ENCODE measurements at regions not wholly inside any gene's neighbourhood (a gene's known extent, or its start where the extent isn't known, plus 50 kb on each side); places are given as distances from the start of the nearest gene placed in this dataset.

- no peaks in the 10 kb centered on the region for H3K4me1 ChIP-seq (replicated peaks)
- TF ChIP-seq POLR2A (IDR thresholded peaks at IDR 0.05), result no peak
- no peak for TF ChIP-seq CTCF (IDR thresholded peaks at IDR 0.05)
- TF ChIP-seq POLR2AphosphoS5 (IDR thresholded peaks at IDR 0.05), result no peak
Measured at GRCh38 chr16:7919782-7920181, 587.1 kb downstream of the RBFOX1 start.

GRCh38 chr16:7914748-7915147 lies 582.1 kb downstream of the RBFOX1 start:
- Histone ChIP-seq H3K27me3 (replicated peaks; ENCODE audit: insufficient read depth) (no peaks in the 10 kb centered on the region), H3K4me3 (no peak overlapping the region), H3K36me3 (no peaks in the 10 kb centered on the region), H3K9me3 (no peaks in the 10 kb centered on the region), H3K27ac (no peak overlapping the region), H3K4me1 (replicated peaks) (no peaks in the 10 kb centered on the region)
- DNase-seq (ENCODE audit: low spot score), result no peak
- no peak for TF ChIP-seq CTCF (IDR thresholded peaks at IDR 0.05)
- TF ChIP-seq POLR2A (IDR thresholded peaks at IDR 0.05), result no peak
- no peak for TF ChIP-seq POLR2AphosphoS5 (IDR thresholded peaks at IDR 0.05)
- intact Hi-C loops (cut with DNase I), result no loop called here

More at GRCh38 chr16:7919782-7920181, 587.1 kb downstream of the RBFOX1 start:
- intact Hi-C loops (cut with DNase I), result no loop called here
- DNase-seq (ENCODE audit: low spot score), result no peak
- no peaks in the 10 kb centered on the region for H3K9me3 ChIP-seq
- no peak overlapping the region for H3K27ac ChIP-seq
- H3K36me3 ChIP-seq, result no peaks in the 10 kb centered on the region
- no peaks in the 10 kb centered on the region for H3K27me3 ChIP-seq (replicated peaks; ENCODE audit: insufficient read depth)
- no peak overlapping the region for H3K4me3 ChIP-seq
- WGBS, result 97% methylated on average over 2 of the region's 2 CpGs

GRCh38 chr16:7912132-7912531 lies 579.5 kb downstream of the RBFOX1 start:
- Histone ChIP-seq H3K36me3 (no peaks in the 10 kb centered on the region), H3K9me3 (no peaks in the 10 kb centered on the region), H3K4me3 (no peak overlapping the region), H3K27ac (no peak overlapping the region), H3K27me3 (replicated peaks; ENCODE audit: insufficient read depth) (no peaks in the 10 kb centered on the region), H3K4me1 (replicated peaks) (no peaks in the 10 kb centered on the region)
- DNase-seq (ENCODE audit: low spot score), result no peak
- intact Hi-C loops (cut with DNase I), result no loop called here
- no peak for TF ChIP-seq POLR2A (IDR thresholded peaks at IDR 0.05)
- no peak for TF ChIP-seq POLR2AphosphoS5 (IDR thresholded peaks at IDR 0.05)
- 91% methylated on average over 3 of the region's 3 CpGs for WGBS

GRCh38 chr16:7910116-7910515 lies 577.5 kb downstream of the RBFOX1 start:
- 60% methylated on average over 7 of the region's 7 CpGs for WGBS
- TF ChIP-seq POLR2A (IDR thresholded peaks at IDR 0.05), result no peak
- TF ChIP-seq CTCF (IDR thresholded peaks at IDR 0.05), result no peak
- TF ChIP-seq POLR2AphosphoS5 (IDR thresholded peaks at IDR 0.05), result no peak
- intact Hi-C loops (cut with DNase I), result no loop called here

GRCh38 chr16:7888411-7888810 lies 555.8 kb downstream of the RBFOX1 start:
- no peak overlapping the region for H3K27ac ChIP-seq
- no peaks in the 10 kb centered on the region for H3K9me3 ChIP-seq
- no peak overlapping the region for H3K4me3 ChIP-seq
- intact Hi-C loops (cut with DNase I), result no loop called here
- WGBS, result 14% methylated on average over 1 of the region's 1 CpG
- H3K4me1 ChIP-seq (replicated peaks), result no peaks in the 10 kb centered on the region
- H3K27me3 ChIP-seq (replicated peaks; ENCODE audit: insufficient read depth), result no peaks in the 10 kb centered on the region
- TF ChIP-seq CTCF (IDR thresholded peaks at IDR 0.05), result no peak
- peak; percentile 32 for TF ChIP-seq POLR2AphosphoS5 (IDR thresholded peaks at IDR 0.05)
- TF ChIP-seq POLR2A (IDR thresholded peaks at IDR 0.05), result no peak
- H3K36me3 ChIP-seq, result no peaks in the 10 kb centered on the region
- no peak for DNase-seq (ENCODE audit: low spot score)

More at GRCh38 chr16:7910116-7910515, 577.5 kb downstream of the RBFOX1 start:
- no peaks in the 10 kb centered on the region for H3K4me1 ChIP-seq (replicated peaks)
- DNase-seq (ENCODE audit: low spot score), result no peak
- no peaks in the 10 kb centered on the region for H3K9me3 ChIP-seq
- no peaks in the 10 kb centered on the region for H3K36me3 ChIP-seq
- H3K27ac ChIP-seq, result no peak overlapping the region
- no peaks in the 10 kb centered on the region for H3K27me3 ChIP-seq (replicated peaks; ENCODE audit: insufficient read depth)
- H3K4me3 ChIP-seq, result no peak overlapping the region
